ENCODE measurements at regions not wholly inside any gene's neighbourhood (a gene's known extent, or its start where the extent isn't known, plus 50 kb on each side); places are given as distances from the start of the nearest gene placed in this dataset.
A peak's percentile ranks its signal among the peaks of the same experiment; 100 is the strongest.

GRCh38 chr12:124517260-124518050 is 50.0 kb downstream of the NCOR2 start:
- Histone ChIP-seq H3K27ac (ENCODE audit: low read depth in 2 of 2, low read length in 2 of 2) (peak overlapping the region; percentile 94), H3K36me3 (ENCODE audit: control insufficient read depth in 2 of 2, insufficient read depth in 2 of 2, low read length in 2 of 2) (peaks cover 0 to 6% of the 10 kb centered on the region in 2 donors), H3K9me3 (ENCODE audit: control insufficient read depth in 2 of 2, low read length in 2 of 2) (no peaks in the 10 kb centered on the region), H3K27me3 (ENCODE audit: control insufficient read depth in 2 of 2, insufficient read depth in 2 of 2, low read length in 2 of 2) (no peaks in the 10 kb centered on the region), H3K9ac (ENCODE audit: low read depth in 1 of 2, low read length in 2 of 2) (peak overlapping the region; percentile 72 to 81), H3K4me3 (ENCODE audit: low read length in 2 of 2) (peak overlapping the region; percentile 65 to 69), H3K4me1 (ENCODE audit: control insufficient read depth in 2 of 2, insufficient read depth in 2 of 2, low read length in 2 of 2) (peaks cover 58 to 61% of the 10 kb centered on the region in 2 donors)

- H3K4me3 ChIP-seq (ENCODE audit: low read length in 2 of 2), result peak overlapping the region; percentile 65 to 69
- peaks cover 0 to 3% of the 10 kb centered on the region in 2 donors for H3K36me3 ChIP-seq (ENCODE audit: control insufficient read depth in 2 of 2, insufficient read depth in 2 of 2, low read length in 2 of 2)
- H3K27ac ChIP-seq (ENCODE audit: low read depth in 2 of 2, low read length in 2 of 2), result peak overlapping the region; percentile 94
- H3K9me3 ChIP-seq (ENCODE audit: control insufficient read depth in 2 of 2, low read length in 2 of 2), result no peaks in the 10 kb centered on the region
- no peaks in the 10 kb centered on the region for H3K27me3 ChIP-seq (ENCODE audit: control insufficient read depth in 2 of 2, insufficient read depth in 2 of 2, low read length in 2 of 2)
- H3K9ac ChIP-seq (ENCODE audit: low read depth in 1 of 2, low read length in 2 of 2), result peak overlapping the region; percentile 72 to 81
- peaks cover 61 to 62% of the 10 kb centered on the region in 2 donors for H3K4me1 ChIP-seq (ENCODE audit: control insufficient read depth in 2 of 2, insufficient read depth in 2 of 2, low read length in 2 of 2)
Observed at GRCh38 chr12:124516850-124517249, 50.6 kb downstream of the NCOR2 start.

GRCh38 chr12:124515981-124516380 is 51.4 kb downstream of the NCOR2 start:
- H3K27me3 ChIP-seq (ENCODE audit: control insufficient read depth in 2 of 2, insufficient read depth in 2 of 2, low read length in 2 of 2), result no peaks in the 10 kb centered on the region
- peaks cover 61 to 62% of the 10 kb centered on the region in 2 donors for H3K4me1 ChIP-seq (ENCODE audit: control insufficient read depth in 2 of 2, insufficient read depth in 2 of 2, low read length in 2 of 2)
- H3K36me3 ChIP-seq (ENCODE audit: control insufficient read depth in 2 of 2, insufficient read depth in 2 of 2, low read length in 2 of 2), result peaks cover 0 to 3% of the 10 kb centered on the region in 2 donors
- no peak overlapping the region for H3K4me3 ChIP-seq (ENCODE audit: low read length in 2 of 2)
- peak overlapping the region in 1 of 2 donors; percentile 16 for H3K27ac ChIP-seq (ENCODE audit: low read depth in 2 of 2, low read length in 2 of 2)
- no peak overlapping the region for H3K9ac ChIP-seq (ENCODE audit: low read depth in 1 of 2, low read length in 2 of 2)
- no peaks in the 10 kb centered on the region for H3K9me3 ChIP-seq (ENCODE audit: control insufficient read depth in 2 of 2, low read length in 2 of 2)

- H3K9me3 ChIP-seq (ENCODE audit: control insufficient read depth in 2 of 2, low read length in 2 of 2), result no peaks in the 10 kb centered on the region
- H3K9ac ChIP-seq (ENCODE audit: low read depth in 1 of 2, low read length in 2 of 2), result no peak overlapping the region
- peaks cover 58 to 60% of the 10 kb centered on the region in 2 donors for H3K4me1 ChIP-seq (ENCODE audit: control insufficient read depth in 2 of 2, insufficient read depth in 2 of 2, low read length in 2 of 2)
- H3K27me3 ChIP-seq (ENCODE audit: control insufficient read depth in 2 of 2, insufficient read depth in 2 of 2, low read length in 2 of 2), result no peaks in the 10 kb centered on the region
- no peak overlapping the region for H3K27ac ChIP-seq (ENCODE audit: low read depth in 2 of 2, low read length in 2 of 2)
- H3K36me3 ChIP-seq (ENCODE audit: control insufficient read depth in 2 of 2, insufficient read depth in 2 of 2, low read length in 2 of 2), result peaks cover 0 to 3% of the 10 kb centered on the region in 2 donors
- H3K4me3 ChIP-seq (ENCODE audit: low read length in 2 of 2), result no peak overlapping the region
Observed at GRCh38 chr12:124514996-124515932, 52.1 kb downstream of the NCOR2 start.

GRCh38 chr12:124514145-124514995 is 53.0 kb downstream of the NCOR2 start:
- H3K9ac ChIP-seq (ENCODE audit: low read depth in 1 of 2, low read length in 2 of 2), result no peak overlapping the region
- H3K4me3 ChIP-seq (ENCODE audit: low read length in 2 of 2), result no peak overlapping the region
- peak overlapping the region in 1 of 2 donors; percentile 17 for H3K27ac ChIP-seq (ENCODE audit: low read depth in 2 of 2, low read length in 2 of 2)
- peaks cover 56 to 60% of the 10 kb centered on the region in 2 donors for H3K4me1 ChIP-seq (ENCODE audit: control insufficient read depth in 2 of 2, insufficient read depth in 2 of 2, low read length in 2 of 2)
- no peaks in the 10 kb centered on the region for H3K27me3 ChIP-seq (ENCODE audit: control insufficient read depth in 2 of 2, insufficient read depth in 2 of 2, low read length in 2 of 2)
- H3K9me3 ChIP-seq (ENCODE audit: control insufficient read depth in 2 of 2, low read length in 2 of 2), result no peaks in the 10 kb centered on the region
- H3K36me3 ChIP-seq (ENCODE audit: control insufficient read depth in 2 of 2, insufficient read depth in 2 of 2, low read length in 2 of 2), result peaks cover 0 to 3% of the 10 kb centered on the region in 2 donors

GRCh38 chr12:124513297-124513867 is 54.0 kb downstream of the NCOR2 start:
- no peak overlapping the region for H3K4me3 ChIP-seq (ENCODE audit: low read length in 2 of 2)
- H3K27ac ChIP-seq (ENCODE audit: low read depth in 2 of 2, low read length in 2 of 2), result peak overlapping the region; percentile 25 to 71
- peaks cover 0 to 3% of the 10 kb centered on the region in 2 donors for H3K36me3 ChIP-seq (ENCODE audit: control insufficient read depth in 2 of 2, insufficient read depth in 2 of 2, low read length in 2 of 2)
- no peaks in the 10 kb centered on the region for H3K27me3 ChIP-seq (ENCODE audit: control insufficient read depth in 2 of 2, insufficient read depth in 2 of 2, low read length in 2 of 2)
- peaks cover 51 to 60% of the 10 kb centered on the region in 2 donors for H3K4me1 ChIP-seq (ENCODE audit: control insufficient read depth in 2 of 2, insufficient read depth in 2 of 2, low read length in 2 of 2)
- H3K9ac ChIP-seq (ENCODE audit: low read depth in 1 of 2, low read length in 2 of 2), result peak overlapping the region in 1 of 2 donors; percentile 23
- H3K9me3 ChIP-seq (ENCODE audit: control insufficient read depth in 2 of 2, low read length in 2 of 2), result no peaks in the 10 kb centered on the region

GRCh38 chr12:124512667-124513296 is 54.6 kb downstream of the NCOR2 start:
- no peak overlapping the region for H3K4me3 ChIP-seq (ENCODE audit: low read length in 2 of 2)
- H3K27ac ChIP-seq (ENCODE audit: low read depth in 2 of 2, low read length in 2 of 2), result peak overlapping the region; percentile 18 to 71
- peak overlapping the region; percentile 23 to 35 for H3K9ac ChIP-seq (ENCODE audit: low read depth in 1 of 2, low read length in 2 of 2)
- no peaks in the 10 kb centered on the region for H3K9me3 ChIP-seq (ENCODE audit: control insufficient read depth in 2 of 2, low read length in 2 of 2)
- H3K27me3 ChIP-seq (ENCODE audit: control insufficient read depth in 2 of 2, insufficient read depth in 2 of 2, low read length in 2 of 2), result no peaks in the 10 kb centered on the region
- peaks cover 0 to 3% of the 10 kb centered on the region in 2 donors for H3K36me3 ChIP-seq (ENCODE audit: control insufficient read depth in 2 of 2, insufficient read depth in 2 of 2, low read length in 2 of 2)
- H3K4me1 ChIP-seq (ENCODE audit: control insufficient read depth in 2 of 2, insufficient read depth in 2 of 2, low read length in 2 of 2), result peaks cover 49 to 62% of the 10 kb centered on the region in 2 donors

- Histone ChIP-seq H3K27ac (ENCODE audit: low read depth in 2 of 2, low read length in 2 of 2) (no peak overlapping the region), H3K36me3 (ENCODE audit: control insufficient read depth in 2 of 2, insufficient read depth in 2 of 2, low read length in 2 of 2) (peaks cover 0 to 3% of the 10 kb centered on the region in 2 donors), H3K4me1 (ENCODE audit: control insufficient read depth in 2 of 2, insufficient read depth in 2 of 2, low read length in 2 of 2) (peaks cover 41 to 58% of the 10 kb centered on the region in 2 donors), H3K4me3 (ENCODE audit: low read length in 2 of 2) (no peak overlapping the region), H3K9me3 (ENCODE audit: control insufficient read depth in 2 of 2, low read length in 2 of 2) (no peaks in the 10 kb centered on the region), H3K27me3 (ENCODE audit: control insufficient read depth in 2 of 2, insufficient read depth in 2 of 2, low read length in 2 of 2) (no peaks in the 10 kb centered on the region), H3K9ac (ENCODE audit: low read depth in 1 of 2, low read length in 2 of 2) (no peak overlapping the region)
Observed at GRCh38 chr12:124511259-124511985, 56.0 kb downstream of the NCOR2 start.
